Heart right ventricle (tissue), 16 donors: ENCODE measurements at regions not wholly inside any gene's neighbourhood (a gene's known extent, or its start where the extent isn't known, plus 50 kb on each side); places are given as distances from the start of the nearest gene placed in this dataset.

Experiments
- ATAC-seq, 8 donors: fragments of 200-7000 bp; cut with Tn5 transposase; one replicate each; pipeline ENCODE4 v1.9.1; 2020; ENCODE audit warnings: mild to moderate bottlenecking in 8 of 8, moderate library complexity in 8 of 8, moderate number of reproducible peaks in 1 of 8
- DNase-seq, 2 donors: peaks; one replicate each; pipeline ENCODE4 v3.0.0-alpha.2; 2020
- H3K27ac ChIP-seq, 10 donors: fragments of 200-600 bp; sonication (generic) in 2 of 10; one replicate each; pipeline versions ENCODE4 v1.5.0 to v1.8.0; 2020 to 2022; ENCODE audit warnings: mild to moderate bottlenecking in 3 of 10
- H3K27me3 ChIP-seq, 7 donors: fragments of 200-600 bp; one replicate each; pipeline ENCODE4 v1.8.0; 2021 to 2022; ENCODE audit warnings: mild to moderate bottlenecking in 2 of 7
- H3K36me3 ChIP-seq, 9 donors: fragments of 200-600 bp; sonication (generic) in 1 of 9; one replicate each; pipeline versions ENCODE4 v1.5.0 to v1.8.0; 2020 to 2022; ENCODE audit warnings: mild to moderate bottlenecking in 2 of 9
- H3K4me1 ChIP-seq, 9 donors: fragments of 200-600 bp; sonication (generic) in 1 of 9; one replicate each; pipeline versions ENCODE4 v1.5.0 to v1.8.0; 2020 to 2022; ENCODE audit warnings: mild to moderate bottlenecking in 4 of 9
- H3K4me3 ChIP-seq, 10 donors: fragments of 200-600 bp; sonication (generic) in 2 of 10; one replicate each; pipeline versions ENCODE4 v1.5.0 to v1.8.0; 2020 to 2022; ENCODE audit warnings: mild to moderate bottlenecking in 7 of 10, moderate library complexity in 2 of 10
- H3K9me3 ChIP-seq, 11 donors: fragments of 200-600 bp in 10 of 11; sonication (generic) in 2 of 11; one replicate each; pipeline versions ENCODE4 v1.5.0 to v1.8.0; 2013 to 2022; ENCODE audit warnings: mild to moderate bottlenecking in 2 of 11, control low read depth in 1 of 11, moderate library complexity in 1 of 11
- CTCF ChIP-seq, 9 donors: fragments of 200-600 bp; sonication (generic) in 2 of 9; IDR thresholded peaks; one replicate each; pipeline versions ENCODE4 v1.5.0 to v1.8.0; 2021 to 2022; ENCODE audit warnings: antibody characterized with exemption in 9 of 9, mild to moderate bottlenecking in 5 of 9, moderate library complexity in 1 of 9
- WGBS, 2 donors: extraction: QIAGEN DNeasy Blood & Tissue Kit; methylation state at CpG; one replicate each; pipeline ENCODE4 v1.1.7; 2013; ENCODE audit warnings: inconsistent platforms in 1 of 2; 5-methylcytosine and 5-hydroxymethylcytosine counted together
- intact Hi-C, 10 donors: fragments of 100-400 bp; cut with DNase I; formaldehyde crosslinking; loops; one replicate each; pipeline versions ENCODE4 v1.11.1 to v1.14.2; 2022
- donor health status: Arrhythmogenic right ventricular cardiomyopathy.
- donor health status: ischemic (EF 13 %, LVEDD 7.1; RV severe dilation, severe dysfunction).
- donor health status: healthy with polysubstance abuse.
- donor health status: DM: no; HTN: yes; CAD: no.
- donor health status: DM: no; HTN: no; CAD: no.
- donor health status: ischemic (EF 25% LVEDD 6.9; RV normal size, moderate dysfunction).
- donor health status: ischemic (EF 25% LVEDD 5.7; RV mildly dilated, moderate dysfunction).
- donor health status: healthy.
- donor health status: DM: yes; HTN: yes; CAD: no.
- donor health status: Ischemic cardiomyopathy.
- donor health status: ischemic (EF 35%, LVEDD 5.7; RV mildly dilated, moderate dysfunction).
- donor health status: nonischemic (EF 11% LVEDD 7.7; RV severe dilation, severe dysfunction).
- donor health status: DM: yes; HTN: yes; CAD: no.
- donor health status: PGD.
- donor health status: ischemic (EF 29% LVEDD 5.4; RV normal size, mild dysfunction).
- donor health status: nonischemic (EF 23%, LVEDD 6.1; RV moderate dilation, normal function).

GRCh38 chr5:120974690-120975089, 510.6 kb downstream of the PRR16 start:
- intact Hi-C loops, result no loop called here
- no peaks in the 10 kb centered on the region for H3K4me1 ChIP-seq
- no peaks in the 10 kb centered on the region for H3K36me3 ChIP-seq
- peaks cover 0 to 6% (median 0%) of the 10 kb centered on the region in 11 donors for H3K9me3 ChIP-seq
- DNase-seq (no peak), ATAC-seq (no peak)
- WGBS, 2 donors, result 76 to 77% methylated on average over 2 of the region's 2 CpGs
- no peaks in the 10 kb centered on the region for H3K27me3 ChIP-seq
- no peak overlapping the region for H3K27ac ChIP-seq
- no peak for TF ChIP-seq CTCF (IDR thresholded peaks at IDR 0.05)
- no peak overlapping the region for H3K4me3 ChIP-seq

- DNase-seq (no peak), ATAC-seq (no peak)
- no peak for TF ChIP-seq CTCF (IDR thresholded peaks at IDR 0.05)
- Histone ChIP-seq H3K27me3 (peaks cover 0 to 3% (median 0%) of the 10 kb centered on the region in 7 donors), H3K4me3 (no peak overlapping the region), H3K36me3 (no peaks in the 10 kb centered on the region), H3K27ac (no peak overlapping the region), H3K9me3 (no peaks in the 10 kb centered on the region), H3K4me1 (no peaks in the 10 kb centered on the region)
- intact Hi-C loops, result no loop called here
These were observed 518.3 kb downstream of the PRR16 start for GRCh38 chr5:120982351-120982750.

- Histone ChIP-seq H3K36me3 (no peaks in the 10 kb centered on the region), H3K27me3 (peaks cover 0 to 3% (median 0%) of the 10 kb centered on the region in 7 donors), H3K4me3 (no peak overlapping the region), H3K9me3 (no peaks in the 10 kb centered on the region), H3K27ac (no peak overlapping the region), H3K4me1 (no peaks in the 10 kb centered on the region)
- TF ChIP-seq CTCF (IDR thresholded peaks at IDR 0.05), result no peak
- no peak for DNase-seq
- intact Hi-C loops, result loop anchor here in 1 of 10 donors (1.0 kb wide), 1 partner anchor 28 kb away; no protein-coding TSS in a partner anchor
- no peak for ATAC-seq
These were observed 521.4 kb downstream of the PRR16 start for GRCh38 chr5:120985526-120985925.

GRCh38 chr5:120988491-120988890, 524.4 kb downstream of the PRR16 start:
- 70 to 79% methylated on average over 1 of the region's 1 CpG for WGBS, 2 donors
- Histone ChIP-seq H3K4me1 (no peaks in the 10 kb centered on the region), H3K36me3 (no peaks in the 10 kb centered on the region), H3K27ac (no peak overlapping the region), H3K9me3 (no peaks in the 10 kb centered on the region), H3K4me3 (no peak overlapping the region), H3K27me3 (peaks cover 0 to 5% (median 0%) of the 10 kb centered on the region in 7 donors)
- intact Hi-C loops, result no loop called here
- ATAC-seq, result no peak
- no peak for TF ChIP-seq CTCF (IDR thresholded peaks at IDR 0.05)
- DNase-seq, result no peak

GRCh38 chr5:120988941-120989340, 524.8 kb downstream of the PRR16 start:
- Histone ChIP-seq H3K4me3 (no peak overlapping the region), H3K9me3 (no peaks in the 10 kb centered on the region), H3K27ac (no peak overlapping the region), H3K4me1 (no peaks in the 10 kb centered on the region), H3K27me3 (peaks cover 0 to 5% (median 0%) of the 10 kb centered on the region in 7 donors), H3K36me3 (no peaks in the 10 kb centered on the region)
- DNase-seq (no peak), ATAC-seq (no peak)
- TF ChIP-seq CTCF (IDR thresholded peaks at IDR 0.05), result no peak
- intact Hi-C loops, result no loop called here
